Panc1 (cell line): ENCODE measurements at regions not wholly inside any gene's neighbourhood (a gene's known extent, or its start where the extent isn't known, plus 50 kb on each side); places are given as distances from the start of the nearest gene placed in this dataset.

Source experiments
- POLR2AphosphoS5 ChIP-seq: IDR thresholded peaks from 2 replicates; pipeline ENCODE4 v1.6.1; 2012; ENCODE audit warnings: mild to moderate bottlenecking, low read depth, low read length, moderate library complexity
- SIN3A ChIP-seq: IDR thresholded peaks from 2 replicates; pipeline ENCODE4 v1.6.1; 2012; ENCODE audit warnings: low read depth, mild to moderate bottlenecking, low read length, moderate library complexity, borderline replicate concordance; ENCODE audit not compliant: insufficient read depth
- TF ChIP-seq, protein P1 (sequence below): fragments of 450-650 bp; IDR thresholded peaks from 2 replicates; pipeline ENCODE4 v1.5.1; 2017; ENCODE audit warnings: mild to moderate bottlenecking
- TF ChIP-seq, protein P2 (sequence below), 2 experiments: IDR thresholded peaks; 2 replicates each; pipeline ENCODE4 v1.6.1; 2011 to 2012; ENCODE audit warnings: low read depth in 2 of 2, control low read depth in 1 of 2, low read length in 1 of 2, mild to moderate bottlenecking in 1 of 2, moderate library complexity in 1 of 2; ENCODE audit not compliant: insufficient read depth in 1 of 2

DNA sequence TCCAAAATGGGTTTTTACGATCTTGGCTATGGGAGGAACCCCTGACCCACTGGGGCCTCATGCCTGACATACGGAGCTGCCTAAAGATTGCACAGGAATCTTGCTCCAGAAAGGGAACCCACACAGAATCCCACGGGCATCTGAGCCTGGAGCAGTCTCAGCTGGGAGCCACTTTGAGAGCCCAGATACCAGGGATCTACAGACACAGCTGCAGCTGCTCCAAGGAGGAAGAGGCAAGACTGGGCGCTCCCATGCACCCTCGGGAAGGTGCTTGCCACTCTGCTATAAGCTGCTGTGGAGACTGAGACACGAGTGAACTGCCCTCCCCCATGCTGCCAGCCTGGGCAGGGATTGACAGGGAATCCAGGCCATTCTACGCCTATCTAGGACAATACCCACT lies 202.5 kb downstream of the REEP3 start:
- TF ChIP-seq, protein P1, sequence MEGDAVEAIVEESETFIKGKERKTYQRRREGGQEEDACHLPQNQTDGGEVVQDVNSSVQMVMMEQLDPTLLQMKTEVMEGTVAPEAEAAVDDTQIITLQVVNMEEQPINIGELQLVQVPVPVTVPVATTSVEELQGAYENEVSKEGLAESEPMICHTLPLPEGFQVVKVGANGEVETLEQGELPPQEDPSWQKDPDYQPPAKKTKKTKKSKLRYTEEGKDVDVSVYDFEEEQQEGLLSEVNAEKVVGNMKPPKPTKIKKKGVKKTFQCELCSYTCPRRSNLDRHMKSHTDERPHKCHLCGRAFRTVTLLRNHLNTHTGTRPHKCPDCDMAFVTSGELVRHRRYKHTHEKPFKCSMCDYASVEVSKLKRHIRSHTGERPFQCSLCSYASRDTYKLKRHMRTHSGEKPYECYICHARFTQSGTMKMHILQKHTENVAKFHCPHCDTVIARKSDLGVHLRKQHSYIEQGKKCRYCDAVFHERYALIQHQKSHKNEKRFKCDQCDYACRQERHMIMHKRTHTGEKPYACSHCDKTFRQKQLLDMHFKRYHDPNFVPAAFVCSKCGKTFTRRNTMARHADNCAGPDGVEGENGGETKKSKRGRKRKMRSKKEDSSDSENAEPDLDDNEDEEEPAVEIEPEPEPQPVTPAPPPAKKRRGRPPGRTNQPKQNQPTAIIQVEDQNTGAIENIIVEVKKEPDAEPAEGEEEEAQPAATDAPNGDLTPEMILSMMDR, result no peak
- no peak for TF ChIP-seq SIN3A
- TF ChIP-seq, protein P2, sequence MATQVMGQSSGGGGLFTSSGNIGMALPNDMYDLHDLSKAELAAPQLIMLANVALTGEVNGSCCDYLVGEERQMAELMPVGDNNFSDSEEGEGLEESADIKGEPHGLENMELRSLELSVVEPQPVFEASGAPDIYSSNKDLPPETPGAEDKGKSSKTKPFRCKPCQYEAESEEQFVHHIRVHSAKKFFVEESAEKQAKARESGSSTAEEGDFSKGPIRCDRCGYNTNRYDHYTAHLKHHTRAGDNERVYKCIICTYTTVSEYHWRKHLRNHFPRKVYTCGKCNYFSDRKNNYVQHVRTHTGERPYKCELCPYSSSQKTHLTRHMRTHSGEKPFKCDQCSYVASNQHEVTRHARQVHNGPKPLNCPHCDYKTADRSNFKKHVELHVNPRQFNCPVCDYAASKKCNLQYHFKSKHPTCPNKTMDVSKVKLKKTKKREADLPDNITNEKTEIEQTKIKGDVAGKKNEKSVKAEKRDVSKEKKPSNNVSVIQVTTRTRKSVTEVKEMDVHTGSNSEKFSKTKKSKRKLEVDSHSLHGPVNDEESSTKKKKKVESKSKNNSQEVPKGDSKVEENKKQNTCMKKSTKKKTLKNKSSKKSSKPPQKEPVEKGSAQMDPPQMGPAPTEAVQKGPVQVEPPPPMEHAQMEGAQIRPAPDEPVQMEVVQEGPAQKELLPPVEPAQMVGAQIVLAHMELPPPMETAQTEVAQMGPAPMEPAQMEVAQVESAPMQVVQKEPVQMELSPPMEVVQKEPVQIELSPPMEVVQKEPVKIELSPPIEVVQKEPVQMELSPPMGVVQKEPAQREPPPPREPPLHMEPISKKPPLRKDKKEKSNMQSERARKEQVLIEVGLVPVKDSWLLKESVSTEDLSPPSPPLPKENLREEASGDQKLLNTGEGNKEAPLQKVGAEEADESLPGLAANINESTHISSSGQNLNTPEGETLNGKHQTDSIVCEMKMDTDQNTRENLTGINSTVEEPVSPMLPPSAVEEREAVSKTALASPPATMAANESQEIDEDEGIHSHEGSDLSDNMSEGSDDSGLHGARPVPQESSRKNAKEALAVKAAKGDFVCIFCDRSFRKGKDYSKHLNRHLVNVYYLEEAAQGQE (IDR thresholded peaks at IDR 0.05; ENCODE audit: insufficient read depth in 1 of 2, low read depth in 2 of 2, low read length in 1 of 2), result no peak
- no peak for TF ChIP-seq POLR2AphosphoS5
